Omental fat pad (tissue), 3 donors: ENCODE measurements at regions not wholly inside any gene's neighbourhood (a gene's known extent, or its start where the extent isn't known, plus 50 kb on each side); places are given as distances from the start of the nearest gene placed in this dataset.

Source experiments
- ATAC-seq: fragments of 150-250 bp; one replicate; pipeline ENCODE4 v1.9.1; 2016; ENCODE audit warnings: mild to moderate bottlenecking, moderate library complexity; ENCODE audit not compliant: low FRiP score
- DNase-seq: peaks from one replicate; pipeline ENCODE4 v3.0.0-alpha.2; 2019; ENCODE audit warnings: low spot score
- CTCF ChIP-seq, 3 donors: fragments of 450-650 bp; IDR thresholded peaks; one replicate each; pipeline ENCODE4 v1.5.1; 2016 to 2017; ENCODE audit warnings: antibody characterized with exemption in 3 of 3, mild to moderate bottlenecking in 3 of 3, moderate library complexity in 2 of 3

DNA sequence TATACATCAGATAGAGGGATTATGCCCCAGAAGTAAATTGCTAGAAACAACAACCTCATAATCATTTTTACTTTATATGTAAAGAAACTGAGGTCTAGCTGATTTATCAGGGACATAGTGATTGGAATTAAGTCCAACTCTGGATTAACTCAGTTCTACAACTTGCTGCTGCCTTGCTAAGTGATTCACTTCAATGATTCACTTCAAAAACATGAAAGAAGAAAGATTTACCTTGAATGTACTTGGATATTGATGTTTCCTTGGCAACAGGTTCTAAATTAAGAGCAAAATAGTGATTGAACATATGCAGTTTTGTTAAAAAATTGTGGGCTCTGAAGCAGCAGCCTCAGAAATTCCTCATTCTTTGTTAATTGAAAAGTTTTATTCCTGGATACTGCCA, 99.8 kb upstream of the H2AZ1 start:
- no peak for ATAC-seq
- no peak for TF ChIP-seq CTCF (IDR thresholded peaks at IDR 0.05)
- no peak for DNase-seq

DNA sequence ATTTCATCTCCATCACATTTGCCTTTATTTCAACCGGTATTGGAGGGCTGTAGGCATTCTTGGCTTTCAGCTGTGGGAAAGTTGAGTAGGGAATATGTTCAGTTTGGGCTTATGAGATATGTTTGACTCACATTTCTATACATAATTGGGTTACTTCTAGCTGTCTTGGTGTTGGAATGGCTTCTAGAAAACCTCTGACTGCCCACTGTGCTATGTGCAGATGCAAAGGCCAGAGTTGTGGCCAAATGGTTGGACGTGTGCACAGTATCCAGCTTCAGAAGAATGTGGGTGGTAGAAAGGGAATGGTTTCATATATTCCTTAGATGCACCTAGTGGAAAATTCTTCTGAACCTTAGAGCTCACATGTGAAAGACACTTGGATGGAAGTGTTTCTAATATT, 92.6 kb upstream of the H2AZ1 start:
- no peak for TF ChIP-seq CTCF (IDR thresholded peaks at IDR 0.05)
- no peak for ATAC-seq
- no peak for DNase-seq

GRCh38 chr4:100042235-100042634, 92.2 kb upstream of the H2AZ1 start:
- TF ChIP-seq CTCF (IDR thresholded peaks at IDR 0.05), result no peak
- no peak for ATAC-seq
- no peak for DNase-seq

GRCh38 chr4:100041646-100042045, 91.6 kb upstream of the H2AZ1 start:
- ATAC-seq, result no peak
- DNase-seq, result no peak
- no peak for TF ChIP-seq CTCF (IDR thresholded peaks at IDR 0.05)

GRCh38 chr4:100034023-100034664, 84.1 kb upstream of the H2AZ1 start:
- DNase-seq, result no peak
- TF ChIP-seq CTCF (IDR thresholded peaks at IDR 0.05), result no peak
- ATAC-seq, result no peak

GRCh38 chr4:100026066-100026465, 76.0 kb upstream of the H2AZ1 start:
- no peak for TF ChIP-seq CTCF (IDR thresholded peaks at IDR 0.05)
- DNase-seq (no peak), ATAC-seq (no peak)

GRCh38 chr4:100023800-100024199, 73.7 kb upstream of the H2AZ1 start:
- ATAC-seq, result no peak
- no peak for DNase-seq
- TF ChIP-seq CTCF (IDR thresholded peaks at IDR 0.05), result no peak
